B cell (primary cell): ENCODE measurements at regions not wholly inside any gene's neighbourhood (a gene's known extent, or its start where the extent isn't known, plus 50 kb on each side); places are given as distances from the start of the nearest gene placed in this dataset.
A peak's percentile ranks its signal among the peaks of the same experiment; 100 is the strongest.

ENCODE experiments used
- ATAC-seq: fragments of 200-7000 bp; cut with Tn5 transposase; one replicate; pipeline ENCODE4 v1.10.0; 2021; ENCODE audit warnings: low read depth, mild to moderate bottlenecking, moderate number of reproducible peaks, moderate library complexity
- CTCF ChIA-PET: fragments of 350-600 bp; sonication (Branson Sonifier 250); formaldehyde crosslinking; loops from one replicate; lab custom pipeline; 2021; ENCODE audit warnings: antibody characterized with exemption, inconsistent platforms; lab: Charles Lee
- POLR2A ChIA-PET: fragments of 350-600 bp; sonication (Branson Sonifier 250); formaldehyde crosslinking; loops from one replicate; lab custom pipeline; 2021; ENCODE audit warnings: antibody characterized with exemption; lab: Charles Lee
- DNase-seq: peaks from one replicate; pipeline ENCODE4 v3.0.0; 2013
- H2AFZ ChIP-seq: 2 replicates; pipeline ENCODE4 v1.6.1; 2012; ENCODE audit warnings: mild to moderate bottlenecking, low read depth, low read length; ENCODE audit not compliant: insufficient read depth, poor library complexity, severe bottlenecking
- H3K27ac ChIP-seq, 2 donors: 1 replicate in 1 of 2; 2 replicates in 1 of 2; pipeline ENCODE4 v1.5.1; 2012 to 2013; ENCODE audit warnings: low read length in 2 of 2, mild to moderate bottlenecking in 2 of 2, moderate library complexity in 1 of 2
- H3K27me3 ChIP-seq, 4 experiments: fragments of 200-600 bp in 1 of 4; sonication (generic) in 1 of 4; replicated peaks in 1 of 4; 1 replicate in 2 of 4; 2 replicates in 2 of 4; pipeline versions ENCODE4 v1.6.1 to v1.7.0; 2013 to 2016; ENCODE audit warnings: low read length in 3 of 4, mild to moderate bottlenecking in 2 of 4, mixed read lengths in 1 of 4, moderate library complexity in 1 of 4; ENCODE audit not compliant: insufficient read depth in 4 of 4, control insufficient read depth in 3 of 4; ENCODE audit errors: control extremely low read depth in 1 of 4
- H3K36me3 ChIP-seq, 2 experiments: replicated peaks in 1 of 2; 1 replicate in 1 of 2; 2 replicates in 1 of 2; pipeline versions ENCODE4 v1.6.1 to v1.7.1; 2013; ENCODE audit warnings: low read length in 1 of 2; ENCODE audit not compliant: insufficient read depth in 2 of 2, control insufficient read depth in 1 of 2; ENCODE audit errors: control extremely low read depth in 1 of 2, extremely low read depth in 1 of 2
- H3K4me1 ChIP-seq, 2 donors: fragments of 200-600 bp in 1 of 2; sonication (generic) in 1 of 2; 1 replicate in 1 of 2; 2 replicates in 1 of 2; pipeline versions ENCODE4 v1.5.1 to v1.6.1; 2013 to 2017; ENCODE audit warnings: low read length in 2 of 2; ENCODE audit not compliant: control insufficient read depth in 2 of 2, insufficient read depth in 2 of 2
- H3K4me2 ChIP-seq: replicated peaks from 2 replicates; pipeline ENCODE3; 2012; ENCODE audit warnings: mild to moderate bottlenecking, low read depth, low read length; ENCODE audit not compliant: poor library complexity, severe bottlenecking
- H3K4me3 ChIP-seq, 5 experiments: fragments of 200-600 bp in 1 of 5; sonication (generic) in 1 of 5; 1 replicate in 3 of 5; 2 replicates in 2 of 5; pipeline versions ENCODE4 v1.5.1 to v1.7.0; 2011 to 2016; ENCODE audit warnings: low read length in 4 of 5, mild to moderate bottlenecking in 4 of 5, low read depth in 2 of 5, control low read depth in 1 of 5, moderate library complexity in 1 of 5; ENCODE audit not compliant: insufficient read depth in 1 of 5; ENCODE audit errors: control extremely low read depth in 1 of 5, extremely low read depth in 1 of 5
- H3K79me2 ChIP-seq: fragments of 200-600 bp; sonication (generic); one replicate; pipeline ENCODE4 v1.6.0; 2016; ENCODE audit warnings: low read length; ENCODE audit not compliant: control insufficient read depth, insufficient read depth
- H3K9ac ChIP-seq: fragments of 200-600 bp; sonication (generic); 2 replicates; pipeline ENCODE4 v1.6.1; 2017; ENCODE audit warnings: mild to moderate bottlenecking, low read length, moderate library complexity
- H3K9me3 ChIP-seq, 3 donors: one replicate each; pipeline versions ENCODE4 v1.6.1 to v1.7.1; 2013; ENCODE audit warnings: low read length in 2 of 3; ENCODE audit not compliant: control insufficient read depth in 2 of 3, insufficient read depth in 1 of 3; ENCODE audit errors: control extremely low read depth in 1 of 3
- H4K20me1 ChIP-seq: 2 replicates; pipeline ENCODE4 v1.6.0; 2012; ENCODE audit warnings: mild to moderate bottlenecking, low read length; ENCODE audit not compliant: insufficient read depth, control insufficient read depth, poor library complexity, severe bottlenecking
- H3K27ac Mint-ChIP-seq: one replicate; pipeline ENCODE4 v1.8.0; 2021; ENCODE audit warnings: mixed read lengths
- H3K27me3 Mint-ChIP-seq: one replicate; pipeline ENCODE4 v1.8.0; 2021; ENCODE audit warnings: mixed read lengths
- H3K4me1 Mint-ChIP-seq: one replicate; pipeline ENCODE4 v1.8.0; 2021; ENCODE audit warnings: mixed read lengths
- H3K4me3 Mint-ChIP-seq: one replicate; pipeline ENCODE4 v1.8.0; 2021; ENCODE audit warnings: mixed read lengths
- H3K9me3 Mint-ChIP-seq: one replicate; pipeline ENCODE4 v1.8.0; 2022; ENCODE audit warnings: mixed read lengths; ENCODE audit not compliant: insufficient read depth
- EZH2 ChIP-seq: IDR thresholded peaks from 2 replicates; pipeline ENCODE4 v1.6.1; 2012; ENCODE audit warnings: borderline replicate concordance, low read depth, mild to moderate bottlenecking, moderate library complexity, low read length; ENCODE audit not compliant: insufficient read depth, poor library complexity, severe bottlenecking
- WGBS: methylation state at CpG from one replicate; pipeline ENCODE4 v1.1.5; 2013; ENCODE audit warnings: missing lambda C conversion rate; ENCODE audit not compliant: insufficient coverage; 5-methylcytosine and 5-hydroxymethylcytosine counted together
- intact Hi-C: fragments of 100-400 bp; cut with micrococcal nuclease; formaldehyde crosslinking; loops from one replicate; pipeline ENCODE4 v1.10.0; 2022
- TF ChIP-seq, protein P1 (sequence below): fragments of 200-600 bp; IDR thresholded peaks from one replicate; pipeline ENCODE4 v1.8.0; 2022; ENCODE audit warnings: antibody characterized with exemption, mild to moderate bottlenecking

DNA sequence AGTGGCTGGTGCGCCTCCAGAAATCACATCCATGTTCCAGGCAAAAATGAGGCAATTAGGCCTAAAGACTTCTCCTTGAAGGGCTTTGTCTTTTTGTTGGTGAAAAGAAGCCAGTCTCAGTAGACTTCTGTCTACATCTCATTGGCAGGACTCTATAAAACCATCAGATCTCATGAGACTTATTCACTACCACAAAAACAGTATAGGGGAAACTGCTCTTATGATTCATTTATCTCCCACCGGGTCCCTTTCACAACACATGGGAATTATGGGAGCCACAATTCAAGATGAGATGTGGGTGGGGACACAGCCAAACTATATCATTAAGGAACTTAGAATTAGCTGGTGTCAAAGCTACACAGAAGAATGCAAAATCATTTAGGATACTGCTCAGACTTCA, 77.7 kb upstream of the SNX2 start:
- 100% methylated on average over 1 of the region's 2 CpGs for WGBS
- no peaks in the 10 kb centered on the region for H3K36me3 ChIP-seq
- intact Hi-C loops: no loop called here
- POLR2A ChIA-PET: interaction anchor here (0.9 kb wide), 1 partner anchor 78 kb away, joined by 3 read pairs; no protein-coding TSS in a partner anchor
- Mint-ChIP-seq H3K27ac (peak overlapping the region; percentile 99), H3K4me1 (peaks cover 72% of the 10 kb centered on the region), H3K9me3 (no peaks in the 10 kb centered on the region), H3K4me3 (peak overlapping the region; percentile 89), H3K27me3 (no peaks in the 10 kb centered on the region)
- H4K20me1 ChIP-seq: no peaks in the 10 kb centered on the region
- H3K79me2 ChIP-seq: no peaks in the 10 kb centered on the region
- CTCF ChIA-PET: interaction anchor here (1.5 kb wide), 1 partner anchor 78 kb away, joined by 4 read pairs; the partner anchor contains the start of gene SNX2
- H2AFZ ChIP-seq: peak overlapping the region; percentile 43
- peak overlapping the region; percentile 64 for H3K4me2 ChIP-seq
- H3K4me3 ChIP-seq: peak overlapping the region in 2 of 5 experiments; percentile 4 to 22
- no peaks in the 10 kb centered on the region for H3K27me3 ChIP-seq
- peak; percentile 9 for ATAC-seq
- peak overlapping the region; percentile 41 for H3K9ac ChIP-seq
- TF ChIP-seq, protein P1, sequence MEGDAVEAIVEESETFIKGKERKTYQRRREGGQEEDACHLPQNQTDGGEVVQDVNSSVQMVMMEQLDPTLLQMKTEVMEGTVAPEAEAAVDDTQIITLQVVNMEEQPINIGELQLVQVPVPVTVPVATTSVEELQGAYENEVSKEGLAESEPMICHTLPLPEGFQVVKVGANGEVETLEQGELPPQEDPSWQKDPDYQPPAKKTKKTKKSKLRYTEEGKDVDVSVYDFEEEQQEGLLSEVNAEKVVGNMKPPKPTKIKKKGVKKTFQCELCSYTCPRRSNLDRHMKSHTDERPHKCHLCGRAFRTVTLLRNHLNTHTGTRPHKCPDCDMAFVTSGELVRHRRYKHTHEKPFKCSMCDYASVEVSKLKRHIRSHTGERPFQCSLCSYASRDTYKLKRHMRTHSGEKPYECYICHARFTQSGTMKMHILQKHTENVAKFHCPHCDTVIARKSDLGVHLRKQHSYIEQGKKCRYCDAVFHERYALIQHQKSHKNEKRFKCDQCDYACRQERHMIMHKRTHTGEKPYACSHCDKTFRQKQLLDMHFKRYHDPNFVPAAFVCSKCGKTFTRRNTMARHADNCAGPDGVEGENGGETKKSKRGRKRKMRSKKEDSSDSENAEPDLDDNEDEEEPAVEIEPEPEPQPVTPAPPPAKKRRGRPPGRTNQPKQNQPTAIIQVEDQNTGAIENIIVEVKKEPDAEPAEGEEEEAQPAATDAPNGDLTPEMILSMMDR: no peak
- TF ChIP-seq EZH2: no peak
- DNase-seq: no peak
- peaks cover 0 to 12% (median 0%) of the 10 kb centered on the region in 3 donors for H3K9me3 ChIP-seq
- H3K27ac ChIP-seq: peak overlapping the region; percentile 82 to 92
- peaks cover 55 to 67% of the 10 kb centered on the region in 2 donors for H3K4me1 ChIP-seq

DNA sequence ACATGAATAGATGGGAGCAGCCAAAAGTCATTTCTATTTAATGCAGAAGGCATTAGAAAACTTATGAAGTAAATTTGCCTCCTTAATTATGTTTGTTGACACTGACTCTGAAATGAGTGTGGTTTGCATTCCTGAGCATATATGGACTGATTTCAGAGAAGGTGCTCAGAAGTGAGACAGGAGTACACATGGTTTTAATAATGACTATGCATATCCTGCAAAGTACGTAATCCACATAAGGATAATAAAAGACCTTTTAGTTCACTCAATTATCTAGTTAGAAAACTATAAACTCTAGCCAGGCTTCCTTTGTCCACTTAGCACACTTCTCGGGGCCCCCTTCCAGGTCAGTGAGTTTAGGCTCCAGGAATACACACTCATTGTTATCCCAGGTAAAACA, 75.7 kb upstream of the SNX2 start:
- peak overlapping the region; percentile 40 for H3K4me3 Mint-ChIP-seq
- ATAC-seq (no peak), DNase-seq (no peak)
- Histone ChIP-seq H3K79me2 (no peaks in the 10 kb centered on the region), H3K27me3 (no peaks in the 10 kb centered on the region), H3K27ac (peak overlapping the region in 1 of 2 donors; percentile 16), H3K4me1 (peaks cover 75 to 86% of the 10 kb centered on the region in 2 donors), H3K4me2 (peak overlapping the region; percentile 7), H3K9ac (no peak overlapping the region), H2AFZ (no peak overlapping the region), H4K20me1 (no peaks in the 10 kb centered on the region), H3K36me3 (no peaks in the 10 kb centered on the region), H3K9me3 (peaks cover 0 to 12% (median 0%) of the 10 kb centered on the region in 3 donors), H3K4me3 (no peak overlapping the region)
- H3K9me3 Mint-ChIP-seq: no peaks in the 10 kb centered on the region
- CTCF ChIA-PET: no interaction called here
- POLR2A ChIA-PET: interaction anchor here (0.7 kb wide), 1 partner anchor 57 kb away, joined by 4 read pairs; no protein-coding TSS in a partner anchor
- intact Hi-C loops: no loop called here
- WGBS: 100% methylated on average over 1 of the region's 2 CpGs
- TF ChIP-seq EZH2: no peak
- TF ChIP-seq, protein P1: no peak
- no peaks in the 10 kb centered on the region for H3K27me3 Mint-ChIP-seq
- H3K27ac Mint-ChIP-seq: peak overlapping the region; percentile 79
- H3K4me1 Mint-ChIP-seq: peaks cover 79% of the 10 kb centered on the region
